HFFc6 (cell line): ENCODE measurements at regions not wholly inside any gene's neighbourhood (a gene's known extent, or its start where the extent isn't known, plus 50 kb on each side); places are given as distances from the start of the nearest gene placed in this dataset.

ENCODE experiments used
- DNase-seq: peaks from one replicate; pipeline ENCODE4 v3.0.0-alpha.2; 2018
- H3K27ac Mint-ChIP-seq: 2 replicates; pipeline ENCODE4 v1.8.0; 2020; ENCODE audit warnings: mild to moderate bottlenecking, mixed read lengths
- H3K27me3 Mint-ChIP-seq: 2 replicates; pipeline ENCODE4 v1.8.0; 2021; ENCODE audit warnings: mild to moderate bottlenecking, moderate library complexity, mixed read lengths; ENCODE audit not compliant: insufficient read depth
- H3K36me3 Mint-ChIP-seq: 2 replicates; pipeline ENCODE4 v1.8.0; 2021; ENCODE audit warnings: low read depth, mixed read lengths
- H3K4me1 Mint-ChIP-seq: 2 replicates; pipeline ENCODE4 v1.8.0; 2020; ENCODE audit warnings: low read depth, mixed read lengths
- H3K4me3 Mint-ChIP-seq: 2 replicates; pipeline ENCODE4 v1.8.0; 2020; ENCODE audit warnings: mild to moderate bottlenecking, moderate library complexity, mixed read lengths
- H3K9me3 Mint-ChIP-seq: 2 replicates; pipeline ENCODE4 v1.8.0; 2020; ENCODE audit warnings: mild to moderate bottlenecking, mixed read lengths
- CTCF ChIP-seq: fragments of 200-600 bp; sonication (generic); IDR thresholded peaks from 2 replicates; pipeline ENCODE4 v1.5.0; 2021; ENCODE audit warnings: antibody characterized with exemption, mild to moderate bottlenecking

GRCh38 chrX:97850911-97851310, 967.2 kb downstream of the RPA4 start:
- H3K4me3 Mint-ChIP-seq = no peak overlapping the region
- H3K27me3 Mint-ChIP-seq = no peaks in the 10 kb centered on the region
- peaks cover 8% of the 10 kb centered on the region for H3K36me3 Mint-ChIP-seq

DNA sequence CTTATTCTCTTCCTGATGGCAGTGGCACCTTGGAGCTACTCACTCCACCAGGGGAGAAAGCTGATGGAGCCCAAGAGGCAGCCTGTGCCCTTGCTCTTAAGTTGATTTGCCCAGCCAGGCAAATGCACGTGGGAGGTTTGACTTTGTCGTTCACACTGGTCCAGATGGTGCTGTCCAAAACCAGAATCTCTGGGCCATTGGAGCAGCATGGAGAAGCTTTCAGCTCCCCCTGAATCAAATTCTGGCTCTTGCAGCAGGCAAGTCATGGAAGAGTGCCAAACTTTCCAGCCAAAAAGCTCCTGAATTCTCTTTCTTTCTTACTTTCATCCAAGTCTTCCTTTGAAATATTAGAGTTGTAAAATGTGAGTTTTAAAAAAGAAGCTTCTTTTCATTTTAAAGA, 970.4 kb downstream of the RPA4 start:
- no peaks in the 10 kb centered on the region for H3K27me3 Mint-ChIP-seq
- TF ChIP-seq CTCF = no peak
- no peaks in the 10 kb centered on the region; the same call in 1 of the 2 replicates for H3K36me3 Mint-ChIP-seq
- peaks cover 30% of the 10 kb centered on the region for H3K4me1 Mint-ChIP-seq
- no peak overlapping the region for H3K27ac Mint-ChIP-seq
- H3K9me3 Mint-ChIP-seq = no peaks in the 10 kb centered on the region
- no peak for DNase-seq
- no peak overlapping the region for H3K4me3 Mint-ChIP-seq

More at GRCh38 chrX:97850911-97851310, 967.2 kb downstream of the RPA4 start:
- H3K27ac Mint-ChIP-seq = no peak overlapping the region
- H3K9me3 Mint-ChIP-seq = peaks cover 14% of the 10 kb centered on the region
- no peak for DNase-seq
- H3K4me1 Mint-ChIP-seq = peaks cover 15% of the 10 kb centered on the region
- no peak for TF ChIP-seq CTCF

DNA sequence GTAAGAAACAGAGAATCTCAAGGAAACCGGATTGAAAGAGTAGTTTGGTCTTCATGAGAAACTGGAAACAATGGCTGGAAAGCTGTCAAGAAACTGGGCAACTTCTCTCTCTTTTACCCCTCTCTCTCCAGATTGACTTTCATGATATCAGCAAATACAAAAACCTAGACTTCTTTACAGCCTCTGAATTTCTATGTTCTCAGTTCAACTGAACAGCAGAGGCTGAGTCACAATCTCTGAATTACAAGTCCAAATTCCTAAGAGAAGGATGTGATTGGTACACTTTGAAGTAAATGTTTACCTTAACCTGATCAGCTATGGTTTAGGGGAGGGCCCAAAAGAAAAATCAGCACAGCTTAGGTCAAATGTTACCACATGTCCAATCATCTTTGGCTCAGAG, 974.9 kb downstream of the RPA4 start:
- Mint-ChIP-seq H3K27me3 (no peaks in the 10 kb centered on the region; the same call in 1 of the 2 replicates), H3K4me1 (peaks cover 47% of the 10 kb centered on the region), H3K9me3 (no peaks in the 10 kb centered on the region), H3K27ac (peak overlapping the region; percentile 30; the same call in 1 of the 2 replicates), H3K4me3 (no peak overlapping the region), H3K36me3 (no peaks in the 10 kb centered on the region)
- no peak for TF ChIP-seq CTCF
- DNase-seq = no peak

DNA sequence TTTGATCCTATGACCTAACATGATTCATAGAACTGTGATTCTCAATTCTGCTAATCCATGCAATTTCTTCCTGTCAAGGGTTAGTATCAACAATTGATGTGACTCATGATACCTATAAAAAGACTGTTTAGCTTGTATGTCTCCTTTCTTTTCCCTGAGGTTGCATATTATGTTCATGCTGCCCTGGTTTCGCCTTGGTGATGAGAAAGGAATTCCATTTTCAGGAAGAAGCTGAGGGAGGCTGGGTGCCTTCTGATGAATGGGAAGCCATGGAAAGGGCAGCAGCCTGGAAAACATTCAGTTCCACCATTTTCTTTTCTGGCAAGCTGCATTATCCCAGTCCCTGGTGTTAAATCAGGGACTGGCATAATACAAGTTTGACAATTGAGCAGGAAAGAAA, 976.5 kb downstream of the RPA4 start:
- peak overlapping the region; percentile 68 for H3K4me3 Mint-ChIP-seq
- H3K36me3 Mint-ChIP-seq = no peaks in the 10 kb centered on the region
- H3K27ac Mint-ChIP-seq = peak overlapping the region; percentile 87
- H3K9me3 Mint-ChIP-seq = no peaks in the 10 kb centered on the region
- H3K27me3 Mint-ChIP-seq = no peaks in the 10 kb centered on the region; the same call in 1 of the 2 replicates
- peak; percentile 57 for DNase-seq
- TF ChIP-seq CTCF = no peak
- H3K4me1 Mint-ChIP-seq = peaks cover 47% of the 10 kb centered on the region

- Mint-ChIP-seq H3K27me3 (no peaks in the 10 kb centered on the region; the same call in 1 of the 2 replicates), H3K4me3 (no peak overlapping the region), H3K36me3 (no peaks in the 10 kb centered on the region), H3K27ac (no peak overlapping the region), H3K9me3 (no peaks in the 10 kb centered on the region), H3K4me1 (peaks cover 41% of the 10 kb centered on the region)
- no peak for DNase-seq
- TF ChIP-seq CTCF = no peak
Observed at GRCh38 chrX:97863261-97863660, 979.6 kb downstream of the RPA4 start.

- no peak overlapping the region for H3K4me3 Mint-ChIP-seq
- no peaks in the 10 kb centered on the region; the same call in 1 of the 2 replicates for H3K27me3 Mint-ChIP-seq
- H3K4me1 Mint-ChIP-seq = peaks cover 9% of the 10 kb centered on the region
- no peaks in the 10 kb centered on the region for H3K9me3 Mint-ChIP-seq
- no peak overlapping the region for H3K27ac Mint-ChIP-seq
- H3K36me3 Mint-ChIP-seq = no peaks in the 10 kb centered on the region
- no peak for TF ChIP-seq CTCF
- DNase-seq = no peak
Observed at GRCh38 chrX:97867266-97867665, 983.6 kb downstream of the RPA4 start.
